GM23338 (cell line): ENCODE measurements at regions not wholly inside any gene's neighbourhood (a gene's known extent, or its start where the extent isn't known, plus 50 kb on each side); places are given as distances from the start of the nearest gene placed in this dataset.

Source experiments
- ATAC-seq: fragments of 200-7000 bp; cut with Tn5 transposase; 3 replicates; pipeline ENCODE4 v1.9.1; 2020
- DNase-seq: peaks from one replicate; pipeline ENCODE4 v3.0.0-alpha.2; 2015; ENCODE audit warnings: low spot score
- H2AFZ ChIP-seq: fragments of 200-600 bp; sonication (generic); 2 replicates; pipeline ENCODE4 v1.8.0; 2016; ENCODE audit warnings: antibody characterized with exemption, mild to moderate bottlenecking, moderate library complexity
- H3F3A ChIP-seq: fragments of 200-600 bp; sonication (generic); replicated peaks from 2 replicates; pipeline ENCODE4 v1.8.0; 2017; ENCODE audit warnings: antibody characterized with exemption, mixed run types, low read depth
- H3K27ac ChIP-seq: fragments of 200-600 bp; sonication (generic); 2 replicates; pipeline ENCODE4 v1.6.1; 2016; ENCODE audit warnings: low read depth
- H3K27me3 ChIP-seq: fragments of 200-600 bp; sonication (generic); 2 replicates; pipeline ENCODE4 v1.8.0; 2016; ENCODE audit warnings: mild to moderate bottlenecking, mixed run types, moderate library complexity; ENCODE audit not compliant: insufficient read depth
- H3K36me3 ChIP-seq: fragments of 200-600 bp; sonication (generic); 2 replicates; pipeline ENCODE4 v1.8.0; 2016; ENCODE audit warnings: mild to moderate bottlenecking; ENCODE audit not compliant: insufficient read depth
- H3K4me1 ChIP-seq: fragments of 200-600 bp; sonication (generic); 2 replicates; pipeline ENCODE4 v1.8.0; 2016; ENCODE audit warnings: mild to moderate bottlenecking, moderate library complexity; ENCODE audit not compliant: insufficient read depth
- H3K4me2 ChIP-seq: fragments of 200-600 bp; sonication (generic); 2 replicates; pipeline ENCODE4 v1.7.1; 2017; ENCODE audit warnings: mixed run types
- H3K4me3 ChIP-seq: fragments of 200-600 bp; sonication (generic); 2 replicates; pipeline ENCODE4 v1.6.1; 2016; ENCODE audit warnings: mixed run types
- H3K79me2 ChIP-seq: fragments of 200-600 bp; sonication (generic); replicated peaks from 2 replicates; pipeline ENCODE4 v1.8.0; 2017; ENCODE audit warnings: mild to moderate bottlenecking; ENCODE audit not compliant: insufficient read depth
- H3K9me2 ChIP-seq: fragments of 200-600 bp; sonication (generic); 2 replicates; pipeline ENCODE4 v1.8.0; 2017; ENCODE audit not compliant: insufficient read depth
- H4K20me1 ChIP-seq: fragments of 200-600 bp; sonication (generic); replicated peaks from 2 replicates; pipeline ENCODE4 v1.8.0; 2017; ENCODE audit warnings: mild to moderate bottlenecking; ENCODE audit not compliant: insufficient read depth
- H3K27ac Mint-ChIP-seq: 2 replicates; pipeline ENCODE4 v1.8.0; 2020; ENCODE audit warnings: inconsistent platforms, mild to moderate bottlenecking, moderate library complexity, mixed read lengths
- H3K27me3 Mint-ChIP-seq: 3 replicates; pipeline ENCODE4 v1.8.0; 2022; ENCODE audit warnings: low read depth, mild to moderate bottlenecking, moderate library complexity, mixed read lengths, inconsistent platforms; ENCODE audit not compliant: insufficient read depth, poor library complexity
- H3K36me3 Mint-ChIP-seq: 3 replicates; pipeline ENCODE4 v1.8.0; 2021; ENCODE audit warnings: low read depth, mild to moderate bottlenecking, inconsistent platforms, moderate library complexity, mixed read lengths
- H3K4me1 Mint-ChIP-seq: 3 replicates; pipeline ENCODE4 v1.8.0; 2020; ENCODE audit warnings: mild to moderate bottlenecking, inconsistent platforms, mixed read lengths
- H3K4me3 Mint-ChIP-seq: 3 replicates; pipeline ENCODE4 v1.8.0; 2021; ENCODE audit warnings: moderate library complexity, mild to moderate bottlenecking, inconsistent platforms, mixed read lengths
- H3K9me3 Mint-ChIP-seq: 3 replicates; pipeline ENCODE4 v1.8.0; 2020; ENCODE audit warnings: moderate library complexity, mild to moderate bottlenecking, inconsistent platforms, mixed read lengths
- CREB1 ChIP-seq: fragments of 250-450 bp; sonication (Bioruptor Pico); IDR thresholded peaks from 2 replicates; pipeline ENCODE4 v1.5.0; 2020; ENCODE audit warnings: low read depth, mild to moderate bottlenecking, moderate library complexity
- CTCF ChIP-seq, 2 experiments: fragments of 200-600 bp in 1 of 2; sonication (generic) in 1 of 2; conservative IDR thresholded peaks; 2 replicates each; pipeline versions ENCODE4 v1.5.1 to v1.6.1; 2016 to 2017; ENCODE audit warnings: antibody characterized with exemption in 2 of 2, low read depth in 2 of 2, mild to moderate bottlenecking in 2 of 2, moderate library complexity in 1 of 2
- EZH2 ChIP-seq: fragments of 200-600 bp; sonication (generic); IDR thresholded peaks from one replicate; pipeline ENCODE4 v1.8.0; 2017; ENCODE audit warnings: antibody characterized with exemption, mild to moderate bottlenecking, low read depth; ENCODE audit not compliant: unreplicated experiment
- EZH2phosphoT487 ChIP-seq: fragments of 200-600 bp; sonication (generic); IDR thresholded peaks from one replicate; pipeline ENCODE4 v1.8.1; 2018; ENCODE audit warnings: antibody characterized with exemption; ENCODE audit not compliant: unreplicated experiment
- JUNB ChIP-seq: IDR thresholded peaks from one replicate; pipeline ENCODE4 v1.6.1; 2016; ENCODE audit warnings: antibody characterized with exemption; ENCODE audit not compliant: unreplicated experiment
- NANOG ChIP-seq: IDR thresholded peaks from 2 replicates; pipeline ENCODE4 v1.6.1; 2016; ENCODE audit warnings: antibody characterized with exemption, borderline replicate concordance
- POLR2AphosphoS5 ChIP-seq: IDR thresholded peaks from 2 replicates; pipeline ENCODE4 v1.6.1; 2016; ENCODE audit warnings: antibody characterized with exemption, low read depth
- REST ChIP-seq: IDR thresholded peaks from one replicate; pipeline ENCODE4 v1.6.1; 2018; ENCODE audit warnings: antibody characterized with exemption; ENCODE audit not compliant: unreplicated experiment
- STAT1 ChIP-seq: IDR thresholded peaks from one replicate; pipeline ENCODE4 v1.6.1; 2016; ENCODE audit warnings: antibody characterized with exemption; ENCODE audit not compliant: unreplicated experiment
- ZNF114 ChIP-seq: fragments of 250-450 bp; sonication (Bioruptor Pico); IDR thresholded peaks from 2 replicates; pipeline ENCODE4 v1.5.0; 2020; ENCODE audit warnings: mild to moderate bottlenecking, moderate library complexity
- ZNF331 ChIP-seq: fragments of 250-450 bp; sonication (Bioruptor Pico); IDR thresholded peaks from 2 replicates; pipeline ENCODE4 v1.5.0; 2020; ENCODE audit warnings: low read depth, mild to moderate bottlenecking, moderate library complexity
- TF ChIP-seq, protein P1 (sequence below): fragments of 250-450 bp; sonication (Bioruptor Pico); IDR thresholded peaks from 2 replicates; pipeline ENCODE4 v1.5.0; 2020; ENCODE audit warnings: mild to moderate bottlenecking, moderate library complexity
- TF ChIP-seq, protein P2 (sequence below): IDR thresholded peaks from 2 replicates; pipeline ENCODE4 v1.6.1; 2016; ENCODE audit warnings: antibody characterized with exemption

GRCh38 chr11:134503596-134503995 is 91.6 kb upstream of the B3GAT1 start:
- no peaks in the 10 kb centered on the region; the same call in 2 of the 3 replicates for H3K9me3 Mint-ChIP-seq
- H3K4me3 Mint-ChIP-seq = no peak overlapping the region; the same call in 2 of the 3 replicates
- no peak overlapping the region for H3K4me3 ChIP-seq
- ATAC-seq (peak; percentile 9; the same call in 2 of the 3 replicates), DNase-seq (no peak)
- no peaks in the 10 kb centered on the region for H3K27me3 ChIP-seq
- H3K27ac ChIP-seq = no peak overlapping the region
- no peaks in the 10 kb centered on the region for H3K79me2 ChIP-seq
- no peaks in the 10 kb centered on the region for H4K20me1 ChIP-seq
- H2AFZ ChIP-seq = no peak overlapping the region
- H3K27me3 Mint-ChIP-seq = peaks cover 8% of the 10 kb centered on the region
- H3K4me2 ChIP-seq = no peak overlapping the region
- TF ChIP-seq ZNF114 (CRISPR knock-in tag) (no peak), EZH2 (no peak), CREB1 (CRISPR knock-in tag) (no peak), CTCF (conservative IDR thresholded peaks at IDR 0.05; ENCODE audit: low read depth in 2 of 2) (no peak), EZH2phosphoT487 (no peak), JUNB (no peak), STAT1 (no peak), NANOG (no peak), POLR2AphosphoS5 (no peak), ZNF331 (no peak), REST (no peak)
- TF ChIP-seq, protein P1, sequence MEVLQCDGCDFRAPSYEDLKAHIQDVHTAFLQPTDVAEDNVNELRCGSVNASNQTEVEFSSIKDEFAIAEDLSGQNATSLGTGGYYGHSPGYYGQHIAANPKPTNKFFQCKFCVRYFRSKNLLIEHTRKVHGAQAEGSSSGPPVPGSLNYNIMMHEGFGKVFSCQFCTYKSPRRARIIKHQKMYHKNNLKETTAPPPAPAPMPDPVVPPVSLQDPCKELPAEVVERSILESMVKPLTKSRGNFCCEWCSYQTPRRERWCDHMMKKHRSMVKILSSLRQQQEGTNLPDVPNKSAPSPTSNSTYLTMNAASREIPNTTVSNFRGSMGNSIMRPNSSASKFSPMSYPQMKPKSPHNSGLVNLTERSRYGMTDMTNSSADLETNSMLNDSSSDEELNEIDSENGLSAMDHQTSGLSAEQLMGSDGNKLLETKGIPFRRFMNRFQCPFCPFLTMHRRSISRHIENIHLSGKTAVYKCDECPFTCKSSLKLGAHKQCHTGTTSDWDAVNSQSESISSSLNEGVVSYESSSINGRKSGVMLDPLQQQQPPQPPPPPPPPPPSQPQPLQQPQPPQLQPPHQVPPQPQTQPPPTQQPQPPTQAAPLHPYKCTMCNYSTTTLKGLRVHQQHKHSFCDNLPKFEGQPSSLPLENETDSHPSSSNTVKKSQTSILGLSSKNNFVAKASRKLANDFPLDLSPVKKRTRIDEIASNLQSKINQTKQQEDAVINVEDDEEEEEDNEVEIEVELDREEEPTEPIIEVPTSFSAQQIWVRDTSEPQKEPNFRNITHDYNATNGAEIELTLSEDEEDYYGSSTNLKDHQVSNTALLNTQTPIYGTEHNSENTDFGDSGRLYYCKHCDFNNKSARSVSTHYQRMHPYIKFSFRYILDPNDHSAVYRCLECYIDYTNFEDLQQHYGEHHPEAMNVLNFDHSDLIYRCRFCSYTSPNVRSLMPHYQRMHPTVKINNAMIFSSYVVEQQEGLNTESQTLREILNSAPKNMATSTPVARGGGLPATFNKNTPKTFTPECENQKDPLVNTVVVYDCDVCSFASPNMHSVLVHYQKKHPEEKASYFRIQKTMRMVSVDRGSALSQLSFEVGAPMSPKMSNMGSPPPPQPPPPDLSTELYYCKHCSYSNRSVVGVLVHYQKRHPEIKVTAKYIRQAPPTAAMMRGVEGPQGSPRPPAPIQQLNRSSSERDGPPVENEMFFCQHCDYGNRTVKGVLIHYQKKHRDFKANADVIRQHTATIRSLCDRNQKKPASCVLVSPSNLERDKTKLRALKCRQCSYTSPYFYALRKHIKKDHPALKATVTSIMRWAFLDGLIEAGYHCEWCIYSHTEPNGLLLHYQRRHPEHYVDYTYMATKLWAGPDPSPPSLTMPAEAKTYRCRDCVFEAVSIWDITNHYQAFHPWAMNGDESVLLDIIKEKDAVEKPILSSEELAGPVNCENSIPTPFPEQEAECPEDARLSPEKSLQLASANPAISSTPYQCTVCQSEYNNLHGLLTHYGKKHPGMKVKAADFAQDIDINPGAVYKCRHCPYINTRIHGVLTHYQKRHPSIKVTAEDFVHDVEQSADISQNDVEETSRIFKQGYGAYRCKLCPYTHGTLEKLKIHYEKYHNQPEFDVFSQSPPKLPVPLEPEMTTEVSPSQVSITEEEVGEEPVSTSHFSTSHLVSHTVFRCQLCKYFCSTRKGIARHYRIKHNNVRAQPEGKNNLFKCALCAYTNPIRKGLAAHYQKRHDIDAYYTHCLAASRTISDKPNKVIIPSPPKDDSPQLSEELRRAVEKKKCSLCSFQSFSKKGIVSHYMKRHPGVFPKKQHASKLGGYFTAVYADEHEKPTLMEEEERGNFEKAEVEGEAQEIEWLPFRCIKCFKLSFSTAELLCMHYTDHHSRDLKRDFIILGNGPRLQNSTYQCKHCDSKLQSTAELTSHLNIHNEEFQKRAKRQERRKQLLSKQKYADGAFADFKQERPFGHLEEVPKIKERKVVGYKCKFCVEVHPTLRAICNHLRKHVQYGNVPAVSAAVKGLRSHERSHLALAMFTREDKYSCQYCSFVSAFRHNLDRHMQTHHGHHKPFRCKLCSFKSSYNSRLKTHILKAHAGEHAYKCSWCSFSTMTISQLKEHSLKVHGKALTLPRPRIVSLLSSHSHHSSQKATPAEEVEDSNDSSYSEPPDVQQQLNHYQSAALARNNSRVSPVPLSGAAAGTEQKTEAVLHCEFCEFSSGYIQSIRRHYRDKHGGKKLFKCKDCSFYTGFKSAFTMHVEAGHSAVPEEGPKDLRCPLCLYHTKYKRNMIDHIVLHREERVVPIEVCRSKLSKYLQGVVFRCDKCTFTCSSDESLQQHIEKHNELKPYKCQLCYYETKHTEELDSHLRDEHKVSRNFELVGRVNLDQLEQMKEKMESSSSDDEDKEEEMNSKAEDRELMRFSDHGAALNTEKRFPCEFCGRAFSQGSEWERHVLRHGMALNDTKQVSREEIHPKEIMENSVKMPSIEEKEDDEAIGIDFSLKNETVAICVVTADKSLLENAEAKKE (CRISPR knock-in tag) = no peak
- TF ChIP-seq, protein P2, sequence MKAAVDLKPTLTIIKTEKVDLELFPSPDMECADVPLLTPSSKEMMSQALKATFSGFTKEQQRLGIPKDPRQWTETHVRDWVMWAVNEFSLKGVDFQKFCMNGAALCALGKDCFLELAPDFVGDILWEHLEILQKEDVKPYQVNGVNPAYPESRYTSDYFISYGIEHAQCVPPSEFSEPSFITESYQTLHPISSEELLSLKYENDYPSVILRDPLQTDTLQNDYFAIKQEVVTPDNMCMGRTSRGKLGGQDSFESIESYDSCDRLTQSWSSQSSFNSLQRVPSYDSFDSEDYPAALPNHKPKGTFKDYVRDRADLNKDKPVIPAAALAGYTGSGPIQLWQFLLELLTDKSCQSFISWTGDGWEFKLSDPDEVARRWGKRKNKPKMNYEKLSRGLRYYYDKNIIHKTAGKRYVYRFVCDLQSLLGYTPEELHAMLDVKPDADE = no peak
- H3K27ac Mint-ChIP-seq = no peak overlapping the region
- peaks cover 14% of the 10 kb centered on the region for H3K4me1 ChIP-seq
- no peaks in the 10 kb centered on the region for H3K36me3 ChIP-seq
- no peaks in the 10 kb centered on the region for H3K9me2 ChIP-seq
- no peaks in the 10 kb centered on the region for H3F3A ChIP-seq
- peaks cover 26% of the 10 kb centered on the region for H3K4me1 Mint-ChIP-seq
- no peaks in the 10 kb centered on the region for H3K36me3 Mint-ChIP-seq
